SK-N-SH (cell line): ENCODE measurements at regions not wholly inside any gene's neighbourhood (a gene's known extent, or its start where the extent isn't known, plus 50 kb on each side); places are given as distances from the start of the nearest gene placed in this dataset.

Experiments used
- CTCF ChIA-PET: fragments of 300-600, 350-600 bp; formaldehyde crosslinking; extraction: SDS; loops from one replicate; lab custom pipeline; 2021; lab: Yijun Ruan, JAX
- POLR2A ChIA-PET: fragments of 350-600 bp; sonication (Branson Sonifier 250); formaldehyde crosslinking; extraction: SDS; loops from one replicate; lab custom pipeline; 2020; ENCODE audit warnings: antibody characterized with exemption, inconsistent platforms; lab: Yijun Ruan, JAX
- DNase-seq: peaks from one replicate; pipeline ENCODE4 v3.0.0; 2012
- H2AFZ ChIP-seq: fragments of 200-600 bp; sonication (generic); 2 replicates; pipeline ENCODE4 v1.8.1; 2016; ENCODE audit warnings: antibody characterized with exemption, mild to moderate bottlenecking, low read depth
- H3F3A ChIP-seq: fragments of 200-600 bp; sonication (generic); replicated peaks from 2 replicates; pipeline ENCODE3; 2016; ENCODE audit warnings: antibody characterized with exemption, mild to moderate bottlenecking; ENCODE audit not compliant: insufficient read depth
- H3K27ac ChIP-seq, 2 experiments: fragments of 200-500 bp in 1 of 2; fragments of 200-600 bp in 1 of 2; sonication (Bioruptor generic) in 1 of 2; sonication (generic), shearing (Covaris generic) in 1 of 2; 2 replicates each; pipeline versions ENCODE4 v1.5.1 to v1.6.1; 2014 to 2016; ENCODE audit warnings: low read depth in 2 of 2, inconsistent platforms in 1 of 2, low read length in 1 of 2, mild to moderate bottlenecking in 1 of 2, mixed read lengths in 1 of 2
- H3K27me3 ChIP-seq: fragments of 200-600 bp; sonication (generic), shearing (Covaris generic); 2 replicates; pipeline ENCODE4 v1.6.1; 2016; ENCODE audit warnings: mixed run types; ENCODE audit not compliant: insufficient read depth
- H3K36me3 ChIP-seq, 2 experiments: fragments of 200-500 bp in 1 of 2; fragments of 200-600 bp in 1 of 2; sonication (Bioruptor generic) in 1 of 2; sonication (generic) in 1 of 2; replicated peaks in 1 of 2; 2 replicates each; pipeline versions ENCODE3 to v1.5.1; 2014 to 2016; ENCODE audit warnings: low read length in 1 of 2, mild to moderate bottlenecking in 1 of 2; ENCODE audit not compliant: insufficient read depth in 2 of 2, control insufficient read depth in 1 of 2
- H3K4me1 ChIP-seq, 2 experiments: fragments of 200-500 bp in 1 of 2; fragments of 200-600 bp in 1 of 2; sonication (Bioruptor generic) in 1 of 2; sonication (generic), shearing (Covaris generic) in 1 of 2; 2 replicates each; pipeline versions ENCODE4 v1.5.1 to v1.6.1; 2014 to 2016; ENCODE audit warnings: low read depth in 1 of 2, low read length in 1 of 2, mixed run types in 1 of 2; ENCODE audit not compliant: insufficient read depth in 2 of 2, control insufficient read depth in 1 of 2
- H3K4me2 ChIP-seq: fragments of 200-600 bp; sonication (generic), shearing (Covaris generic); 2 replicates; pipeline ENCODE4 v1.6.1; 2017; ENCODE audit warnings: mixed run types
- H3K4me3 ChIP-seq, 2 experiments: fragments of 200-500 bp in 1 of 2; fragments of 200-600 bp in 1 of 2; sonication (Bioruptor generic) in 1 of 2; sonication (generic), shearing (Covaris generic) in 1 of 2; 2 replicates each; pipeline versions ENCODE4 v1.5.1 to v1.8.1; 2014 to 2016; ENCODE audit warnings: low read depth in 2 of 2, inconsistent platforms in 1 of 2, low read length in 1 of 2, mild to moderate bottlenecking in 1 of 2, mixed read lengths in 1 of 2, moderate library complexity in 1 of 2
- H3K79me2 ChIP-seq: fragments of 200-600 bp; sonication (generic); 2 replicates; pipeline ENCODE4 v1.8.1; 2017; ENCODE audit warnings: mild to moderate bottlenecking; ENCODE audit not compliant: insufficient read depth
- H3K9ac ChIP-seq: fragments of 200-600 bp; sonication (generic); 2 replicates; pipeline ENCODE4 v1.6.1; 2017; ENCODE audit warnings: mixed run types
- H3K9me2 ChIP-seq: fragments of 200-600 bp; sonication (generic); 2 replicates; pipeline ENCODE4 v1.6.1; 2017; ENCODE audit warnings: mixed run types
- H3K9me3 ChIP-seq: fragments of 200-600 bp; sonication (generic); 2 replicates; pipeline ENCODE4 v1.6.1; 2017; ENCODE audit warnings: mixed run types, mild to moderate bottlenecking, moderate library complexity
- H4K20me1 ChIP-seq: fragments of 200-600 bp; sonication (generic); 2 replicates; pipeline ENCODE4 v1.6.1; 2017; ENCODE audit warnings: mild to moderate bottlenecking, mixed run types; ENCODE audit not compliant: insufficient read depth
- CHD2 ChIP-seq: fragments of 150-350 bp; IDR thresholded peaks from 2 replicates; pipeline ENCODE4 v1.6.1; 2018; ENCODE audit warnings: low read length; ENCODE audit not compliant: partially characterized antibody
- CTCF ChIP-seq: fragments of 200-600 bp; sonication (generic); IDR thresholded peaks from 2 replicates; pipeline ENCODE4 v1.6.1; 2017; ENCODE audit warnings: antibody characterized with exemption, mild to moderate bottlenecking, moderate library complexity
- ELF1 ChIP-seq: IDR thresholded peaks from 2 replicates; pipeline ENCODE4 v1.4.0; 2012
- EP300 ChIP-seq, 2 experiments: IDR thresholded peaks; 2 replicates each; pipeline versions ENCODE4 v1.4.0 to v1.6.1; 2012; ENCODE audit warnings: borderline replicate concordance in 1 of 2, low read depth in 1 of 2, low read length in 1 of 2
- EZH2phosphoT487 ChIP-seq: fragments of 200-600 bp; sonication (generic); IDR thresholded peaks from 2 replicates; pipeline ENCODE4 v1.6.1; 2017; ENCODE audit warnings: low read depth, mixed run types, mild to moderate bottlenecking, antibody characterized with exemption, moderate library complexity, borderline replicate concordance
- FOSL2 ChIP-seq: IDR thresholded peaks from 2 replicates; pipeline ENCODE4 v1.4.0; 2012; ENCODE audit warnings: low read depth, mild to moderate bottlenecking, moderate library complexity, borderline replicate concordance
- FOXJ3 ChIP-seq: sonication (generic); formaldehyde crosslinking; IDR thresholded peaks from 2 replicates; pipeline ENCODE4 v1.5.1; 2020; ENCODE audit warnings: mild to moderate bottlenecking, missing genetic modification reagents
- GATA2 ChIP-seq: sonication (generic); formaldehyde crosslinking; IDR thresholded peaks from 2 replicates; pipeline ENCODE4 v1.5.0; 2020; ENCODE audit warnings: mild to moderate bottlenecking, missing genetic modification reagents
- IRF3 ChIP-seq: fragments of 150-350 bp; IDR thresholded peaks from 2 replicates; pipeline ENCODE4 v1.6.1; 2016; ENCODE audit warnings: mild to moderate bottlenecking, low read depth, low read length
- JUND ChIP-seq: IDR thresholded peaks from 2 replicates; pipeline ENCODE4 v1.4.0; 2012
- MAX ChIP-seq: IDR thresholded peaks from 2 replicates; pipeline ENCODE4 v1.4.0; 2012; ENCODE audit warnings: low read depth
- MXI1 ChIP-seq: IDR thresholded peaks from 2 replicates; pipeline ENCODE4 v1.6.1; 2012; ENCODE audit warnings: mild to moderate bottlenecking, low read depth, low read length, improper control_type of control experiment
- NFIC ChIP-seq: IDR thresholded peaks from 2 replicates; pipeline ENCODE4 v1.4.0; 2012; ENCODE audit warnings: borderline replicate concordance
- PBX3 ChIP-seq: IDR thresholded peaks from 2 replicates; pipeline ENCODE4; 2012
- POLR2AphosphoS5 ChIP-seq: IDR thresholded peaks from 2 replicates; pipeline ENCODE4 v1.6.1; 2012; ENCODE audit warnings: low read depth, low read length
- RCOR1 ChIP-seq: fragments of 150-350 bp; IDR thresholded peaks from 2 replicates; pipeline ENCODE4 v1.6.1; 2017; ENCODE audit warnings: antibody characterized with exemption, low read length
- RFX5 ChIP-seq: IDR thresholded peaks from 2 replicates; pipeline ENCODE4 v1.6.1; 2012; ENCODE audit warnings: mild to moderate bottlenecking, improper control_type of control experiment, low read length
- RXRA ChIP-seq: IDR thresholded peaks from 2 replicates; pipeline ENCODE4 v1.4.0; 2012; ENCODE audit warnings: low read depth, mild to moderate bottlenecking, borderline replicate concordance
- SMC3 ChIP-seq: IDR thresholded peaks from 2 replicates; pipeline ENCODE4 v1.6.1; 2012; ENCODE audit warnings: low read depth, low read length, improper control_type of control experiment
- TCF12 ChIP-seq: IDR thresholded peaks from 2 replicates; pipeline ENCODE4 v1.4.0; 2012
- TEAD4 ChIP-seq: IDR thresholded peaks from 2 replicates; pipeline ENCODE4 v1.4.0; 2012; ENCODE audit warnings: mild to moderate bottlenecking, borderline replicate concordance; ENCODE audit not compliant: insufficient read depth
- USF1 ChIP-seq: IDR thresholded peaks from 2 replicates; pipeline ENCODE4 v1.4.0; 2012; ENCODE audit warnings: low read depth, borderline replicate concordance
- WGBS: methylation state at CpG from one replicate; pipeline ENCODE4 v1.1.6; 2017; ENCODE audit warnings: low lambda C conversion rate; 5-methylcytosine and 5-hydroxymethylcytosine counted together

- no peak for TF ChIP-seq PBX3
- TF ChIP-seq CTCF, result no peak
- no peak for TF ChIP-seq CHD2
- TF ChIP-seq EP300 (IDR thresholded peaks at IDR 0.05; ENCODE audit: borderline replicate concordance in 1 of 2, low read depth in 1 of 2, low read length in 1 of 2), result no peak
- TF ChIP-seq POLR2AphosphoS5, result no peak
Measured at GRCh38 chr18:28757466-28758008, 580.6 kb upstream of the CDH2 start (continued).

- no peaks in the 10 kb centered on the region for H3K27me3 ChIP-seq
- WGBS, result 94% methylated on average over 4 of the region's 4 CpGs
- H3K36me3 ChIP-seq, result no peaks in the 10 kb centered on the region
- no peaks in the 10 kb centered on the region for H3K79me2 ChIP-seq
- no peaks in the 10 kb centered on the region for H3F3A ChIP-seq
- no peaks in the 10 kb centered on the region for H3K9me2 ChIP-seq
- no peak for TF ChIP-seq NFIC
- no peak for TF ChIP-seq RXRA
- no peak for TF ChIP-seq CHD2
- no peak for TF ChIP-seq MAX
- TF ChIP-seq FOXJ3, result no peak
- TF ChIP-seq RFX5, result no peak
- TF ChIP-seq IRF3, result no peak
- no peak for TF ChIP-seq USF1
- no peak for TF ChIP-seq FOSL2
- no peak for TF ChIP-seq RCOR1
- TF ChIP-seq TEAD4, result no peak
- no peak for TF ChIP-seq ELF1
- no peak for TF ChIP-seq EZH2phosphoT487
- no peak for TF ChIP-seq MXI1
- no peak for TF ChIP-seq POLR2AphosphoS5
- TF ChIP-seq GATA2, result no peak
- TF ChIP-seq JUND, result no peak
- no peak for TF ChIP-seq SMC3
- TF ChIP-seq TCF12, result no peak
- H3K4me1 ChIP-seq, result peaks cover 0 to 2% of the 10 kb centered on the region in 2 experiments; a peak in 2 of 4 replicates
- ChIA-PET CTCF (no interaction called here), POLR2A (no interaction called here)
- H3K4me3 ChIP-seq, result no peak overlapping the region
- H4K20me1 ChIP-seq, result no peaks in the 10 kb centered on the region
- H3K27ac ChIP-seq, result no peak overlapping the region
- H3K9me3 ChIP-seq, result no peaks in the 10 kb centered on the region
- no peak overlapping the region for H2AFZ ChIP-seq
- no peak overlapping the region for H3K9ac ChIP-seq
- DNase-seq, result no peak
- no peak overlapping the region for H3K4me2 ChIP-seq
Measured at GRCh38 chr18:28743115-28743514, 566.2 kb upstream of the CDH2 start.
